SK-N-SH (cell line): ENCODE measurements at regions not wholly inside any gene's neighbourhood (a gene's known extent, or its start where the extent isn't known, plus 50 kb on each side); places are given as distances from the start of the nearest gene placed in this dataset.

ENCODE experiments used
- EP300 ChIP-seq, 2 experiments: IDR thresholded peaks; 2 replicates each; pipeline versions ENCODE4 v1.4.0 to v1.6.1; 2012; ENCODE audit warnings: borderline replicate concordance in 1 of 2, low read depth in 1 of 2, low read length in 1 of 2
- FOSL2 ChIP-seq: IDR thresholded peaks from 2 replicates; pipeline ENCODE4 v1.4.0; 2012; ENCODE audit warnings: low read depth, mild to moderate bottlenecking, moderate library complexity, borderline replicate concordance
- POLR2AphosphoS5 ChIP-seq: IDR thresholded peaks from 2 replicates; pipeline ENCODE4 v1.6.1; 2012; ENCODE audit warnings: low read depth, low read length
- TEAD4 ChIP-seq: IDR thresholded peaks from 2 replicates; pipeline ENCODE4 v1.4.0; 2012; ENCODE audit warnings: mild to moderate bottlenecking, borderline replicate concordance; ENCODE audit not compliant: insufficient read depth
- TF ChIP-seq, protein P1 (sequence below): fragments of 200-600 bp; sonication (generic); IDR thresholded peaks from 2 replicates; pipeline ENCODE4 v1.6.1; 2017; ENCODE audit warnings: antibody characterized with exemption, mild to moderate bottlenecking, moderate library complexity

GRCh38 chr2:234626566-234627130, 129.8 kb upstream of the ARL4C start:
- TF ChIP-seq, protein P1, sequence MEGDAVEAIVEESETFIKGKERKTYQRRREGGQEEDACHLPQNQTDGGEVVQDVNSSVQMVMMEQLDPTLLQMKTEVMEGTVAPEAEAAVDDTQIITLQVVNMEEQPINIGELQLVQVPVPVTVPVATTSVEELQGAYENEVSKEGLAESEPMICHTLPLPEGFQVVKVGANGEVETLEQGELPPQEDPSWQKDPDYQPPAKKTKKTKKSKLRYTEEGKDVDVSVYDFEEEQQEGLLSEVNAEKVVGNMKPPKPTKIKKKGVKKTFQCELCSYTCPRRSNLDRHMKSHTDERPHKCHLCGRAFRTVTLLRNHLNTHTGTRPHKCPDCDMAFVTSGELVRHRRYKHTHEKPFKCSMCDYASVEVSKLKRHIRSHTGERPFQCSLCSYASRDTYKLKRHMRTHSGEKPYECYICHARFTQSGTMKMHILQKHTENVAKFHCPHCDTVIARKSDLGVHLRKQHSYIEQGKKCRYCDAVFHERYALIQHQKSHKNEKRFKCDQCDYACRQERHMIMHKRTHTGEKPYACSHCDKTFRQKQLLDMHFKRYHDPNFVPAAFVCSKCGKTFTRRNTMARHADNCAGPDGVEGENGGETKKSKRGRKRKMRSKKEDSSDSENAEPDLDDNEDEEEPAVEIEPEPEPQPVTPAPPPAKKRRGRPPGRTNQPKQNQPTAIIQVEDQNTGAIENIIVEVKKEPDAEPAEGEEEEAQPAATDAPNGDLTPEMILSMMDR, result no peak
- no peak for TF ChIP-seq EP300 (IDR thresholded peaks at IDR 0.05; ENCODE audit: borderline replicate concordance in 1 of 2, low read depth in 1 of 2, low read length in 1 of 2)
- no peak for TF ChIP-seq POLR2AphosphoS5
- no peak for TF ChIP-seq TEAD4
- TF ChIP-seq FOSL2, result no peak
